GM23338 (cell line): ENCODE measurements at regions not wholly inside any gene's neighbourhood (a gene's known extent, or its start where the extent isn't known, plus 50 kb on each side); places are given as distances from the start of the nearest gene placed in this dataset.
A peak's percentile ranks its signal among the peaks of the same experiment; 100 is the strongest.

Experiments
- ATAC-seq: fragments of 200-7000 bp; cut with Tn5 transposase; 3 replicates; pipeline ENCODE4 v1.9.1; 2020
- DNase-seq: peaks from one replicate; pipeline ENCODE4 v3.0.0-alpha.2; 2015; ENCODE audit warnings: low spot score
- H2AFZ ChIP-seq: fragments of 200-600 bp; sonication (generic); 2 replicates; pipeline ENCODE4 v1.8.0; 2016; ENCODE audit warnings: antibody characterized with exemption, mild to moderate bottlenecking, moderate library complexity
- H3F3A ChIP-seq: fragments of 200-600 bp; sonication (generic); replicated peaks from 2 replicates; pipeline ENCODE4 v1.8.0; 2017; ENCODE audit warnings: antibody characterized with exemption, mixed run types, low read depth
- H3K27ac ChIP-seq: fragments of 200-600 bp; sonication (generic); 2 replicates; pipeline ENCODE4 v1.6.1; 2016; ENCODE audit warnings: low read depth
- H3K27me3 ChIP-seq: fragments of 200-600 bp; sonication (generic); 2 replicates; pipeline ENCODE4 v1.8.0; 2016; ENCODE audit warnings: mild to moderate bottlenecking, mixed run types, moderate library complexity; ENCODE audit not compliant: insufficient read depth
- H3K36me3 ChIP-seq: fragments of 200-600 bp; sonication (generic); 2 replicates; pipeline ENCODE4 v1.8.0; 2016; ENCODE audit warnings: mild to moderate bottlenecking; ENCODE audit not compliant: insufficient read depth
- H3K4me1 ChIP-seq: fragments of 200-600 bp; sonication (generic); 2 replicates; pipeline ENCODE4 v1.8.0; 2016; ENCODE audit warnings: mild to moderate bottlenecking, moderate library complexity; ENCODE audit not compliant: insufficient read depth
- H3K4me2 ChIP-seq: fragments of 200-600 bp; sonication (generic); 2 replicates; pipeline ENCODE4 v1.7.1; 2017; ENCODE audit warnings: mixed run types
- H3K4me3 ChIP-seq: fragments of 200-600 bp; sonication (generic); 2 replicates; pipeline ENCODE4 v1.6.1; 2016; ENCODE audit warnings: mixed run types
- H3K79me2 ChIP-seq: fragments of 200-600 bp; sonication (generic); replicated peaks from 2 replicates; pipeline ENCODE4 v1.8.0; 2017; ENCODE audit warnings: mild to moderate bottlenecking; ENCODE audit not compliant: insufficient read depth
- H3K9me2 ChIP-seq: fragments of 200-600 bp; sonication (generic); 2 replicates; pipeline ENCODE4 v1.8.0; 2017; ENCODE audit not compliant: insufficient read depth
- H4K20me1 ChIP-seq: fragments of 200-600 bp; sonication (generic); replicated peaks from 2 replicates; pipeline ENCODE4 v1.8.0; 2017; ENCODE audit warnings: mild to moderate bottlenecking; ENCODE audit not compliant: insufficient read depth
- H3K27ac Mint-ChIP-seq: 2 replicates; pipeline ENCODE4 v1.8.0; 2020; ENCODE audit warnings: inconsistent platforms, mild to moderate bottlenecking, moderate library complexity, mixed read lengths
- H3K27me3 Mint-ChIP-seq: 3 replicates; pipeline ENCODE4 v1.8.0; 2022; ENCODE audit warnings: low read depth, mild to moderate bottlenecking, moderate library complexity, mixed read lengths, inconsistent platforms; ENCODE audit not compliant: insufficient read depth, poor library complexity
- H3K36me3 Mint-ChIP-seq: 3 replicates; pipeline ENCODE4 v1.8.0; 2021; ENCODE audit warnings: low read depth, mild to moderate bottlenecking, inconsistent platforms, moderate library complexity, mixed read lengths
- H3K4me1 Mint-ChIP-seq: 3 replicates; pipeline ENCODE4 v1.8.0; 2020; ENCODE audit warnings: mild to moderate bottlenecking, inconsistent platforms, mixed read lengths
- H3K4me3 Mint-ChIP-seq: 3 replicates; pipeline ENCODE4 v1.8.0; 2021; ENCODE audit warnings: moderate library complexity, mild to moderate bottlenecking, inconsistent platforms, mixed read lengths
- H3K9me3 Mint-ChIP-seq: 3 replicates; pipeline ENCODE4 v1.8.0; 2020; ENCODE audit warnings: moderate library complexity, mild to moderate bottlenecking, inconsistent platforms, mixed read lengths
- CREB1 ChIP-seq: fragments of 250-450 bp; sonication (Bioruptor Pico); IDR thresholded peaks from 2 replicates; pipeline ENCODE4 v1.5.0; 2020; ENCODE audit warnings: low read depth, mild to moderate bottlenecking, moderate library complexity
- CTCF ChIP-seq, 2 experiments: fragments of 200-600 bp in 1 of 2; sonication (generic) in 1 of 2; conservative IDR thresholded peaks; 2 replicates each; pipeline versions ENCODE4 v1.5.1 to v1.6.1; 2016 to 2017; ENCODE audit warnings: antibody characterized with exemption in 2 of 2, low read depth in 2 of 2, mild to moderate bottlenecking in 2 of 2, moderate library complexity in 1 of 2
- ETS1 ChIP-seq: IDR thresholded peaks from 2 replicates; pipeline ENCODE4 v1.6.1; 2016; ENCODE audit warnings: antibody characterized with exemption
- EZH2phosphoT487 ChIP-seq: fragments of 200-600 bp; sonication (generic); IDR thresholded peaks from one replicate; pipeline ENCODE4 v1.8.1; 2018; ENCODE audit warnings: antibody characterized with exemption; ENCODE audit not compliant: unreplicated experiment
- JUNB ChIP-seq: IDR thresholded peaks from one replicate; pipeline ENCODE4 v1.6.1; 2016; ENCODE audit warnings: antibody characterized with exemption; ENCODE audit not compliant: unreplicated experiment
- NANOG ChIP-seq: IDR thresholded peaks from 2 replicates; pipeline ENCODE4 v1.6.1; 2016; ENCODE audit warnings: antibody characterized with exemption, borderline replicate concordance
- POLR2AphosphoS5 ChIP-seq: IDR thresholded peaks from 2 replicates; pipeline ENCODE4 v1.6.1; 2016; ENCODE audit warnings: antibody characterized with exemption, low read depth
- STAT1 ChIP-seq: IDR thresholded peaks from one replicate; pipeline ENCODE4 v1.6.1; 2016; ENCODE audit warnings: antibody characterized with exemption; ENCODE audit not compliant: unreplicated experiment
- ZNF114 ChIP-seq: fragments of 250-450 bp; sonication (Bioruptor Pico); IDR thresholded peaks from 2 replicates; pipeline ENCODE4 v1.5.0; 2020; ENCODE audit warnings: mild to moderate bottlenecking, moderate library complexity
- ZNF331 ChIP-seq: fragments of 250-450 bp; sonication (Bioruptor Pico); IDR thresholded peaks from 2 replicates; pipeline ENCODE4 v1.5.0; 2020; ENCODE audit warnings: low read depth, mild to moderate bottlenecking, moderate library complexity
- TF ChIP-seq, protein P1 (sequence below): fragments of 250-450 bp; sonication (Bioruptor Pico); IDR thresholded peaks from 2 replicates; pipeline ENCODE4 v1.5.0; 2020; ENCODE audit warnings: mild to moderate bottlenecking, moderate library complexity

DNA sequence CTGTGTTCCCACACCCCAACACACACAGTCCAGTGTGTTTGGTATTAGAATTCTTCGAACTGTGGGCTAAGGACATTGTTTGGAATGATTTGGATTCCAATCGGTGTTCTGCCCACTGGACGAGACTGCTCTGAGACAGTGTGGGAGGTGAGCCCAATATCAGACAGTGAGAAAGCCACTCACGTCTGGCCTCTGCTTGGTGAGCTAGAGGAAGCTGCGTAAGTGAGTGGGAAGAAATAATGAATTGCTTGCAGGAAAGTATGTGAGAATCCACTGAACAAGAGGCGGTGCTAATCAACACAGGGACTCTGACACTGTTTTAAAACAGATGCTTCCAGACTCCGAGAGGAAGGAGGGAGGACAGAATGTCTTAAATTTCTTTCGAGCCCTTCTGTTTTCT is 675.0 kb upstream of the ANKRD30A start (continued):
- no peak for TF ChIP-seq ETS1
- no peak for TF ChIP-seq CREB1 (CRISPR knock-in tag)
- no peak for TF ChIP-seq JUNB
- no peak for TF ChIP-seq EZH2phosphoT487
- TF ChIP-seq STAT1: no peak
- TF ChIP-seq ZNF331 (CRISPR knock-in tag): no peak
- no peak for TF ChIP-seq POLR2AphosphoS5
- no peak for TF ChIP-seq NANOG
- TF ChIP-seq ZNF114 (CRISPR knock-in tag): no peak
- TF ChIP-seq CTCF (conservative IDR thresholded peaks at IDR 0.05; ENCODE audit: low read depth in 2 of 2): no peak

DNA sequence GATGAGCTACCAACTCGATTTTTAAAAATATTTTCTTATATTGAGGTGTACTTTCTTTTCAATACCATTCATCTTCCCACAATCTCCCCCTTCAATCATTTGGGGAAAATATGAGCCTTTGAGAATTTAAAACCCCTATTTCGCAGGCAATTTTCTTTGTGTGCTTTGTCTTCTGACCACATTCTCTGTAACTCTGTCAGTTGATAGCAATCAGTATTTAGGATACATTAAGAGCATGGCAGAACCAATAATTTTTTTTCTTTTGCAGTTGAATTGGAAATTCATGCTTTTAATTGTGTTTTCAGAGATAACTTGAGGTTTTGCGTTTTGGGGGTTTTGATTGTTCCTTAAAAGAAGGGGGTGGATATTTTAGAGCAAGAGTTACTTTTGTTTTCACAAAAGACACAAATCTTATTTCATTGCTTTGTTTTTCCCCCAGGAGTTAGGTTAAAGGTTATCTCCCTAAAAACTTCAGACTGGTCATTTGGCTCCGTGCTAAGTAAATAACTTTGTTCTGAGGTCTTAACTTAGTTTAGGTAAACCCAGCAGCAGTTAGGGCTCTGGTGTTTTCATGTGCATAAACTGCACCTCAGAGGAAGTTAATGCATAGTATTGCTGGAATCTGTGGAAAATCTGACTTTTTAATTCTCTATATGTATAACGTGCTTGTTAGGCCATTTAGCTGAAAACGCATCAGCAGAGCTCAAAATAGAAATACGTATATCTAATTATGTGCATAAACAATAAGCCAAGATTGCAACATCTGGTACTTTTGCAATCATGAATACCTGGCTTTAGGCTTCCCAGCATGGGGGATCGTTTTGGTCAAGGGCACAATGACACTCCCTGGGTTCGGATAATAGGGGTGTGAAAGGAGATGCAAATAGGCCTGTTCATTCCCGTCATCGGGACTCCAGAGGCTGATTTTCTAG is 676.4 kb upstream of the ANKRD30A start:
- Histone ChIP-seq H3K79me2 (no peaks in the 10 kb centered on the region), H3K4me2 (peak overlapping the region; percentile 68), H3K4me3 (peak overlapping the region; percentile 17; the same call in 1 of the 2 replicates), H3K9me2 (no peaks in the 10 kb centered on the region), H3K4me1 (peaks cover 36% of the 10 kb centered on the region), H3K27me3 (no peaks in the 10 kb centered on the region), H4K20me1 (no peaks in the 10 kb centered on the region), H3K27ac (peak overlapping the region; percentile 67), H3K36me3 (no peaks in the 10 kb centered on the region), H3F3A (no peaks in the 10 kb centered on the region), H2AFZ (no peak overlapping the region)
- peak; percentile 94 for ATAC-seq
- peak; percentile 44 for TF ChIP-seq CREB1 (CRISPR knock-in tag)
- TF ChIP-seq, protein P1, sequence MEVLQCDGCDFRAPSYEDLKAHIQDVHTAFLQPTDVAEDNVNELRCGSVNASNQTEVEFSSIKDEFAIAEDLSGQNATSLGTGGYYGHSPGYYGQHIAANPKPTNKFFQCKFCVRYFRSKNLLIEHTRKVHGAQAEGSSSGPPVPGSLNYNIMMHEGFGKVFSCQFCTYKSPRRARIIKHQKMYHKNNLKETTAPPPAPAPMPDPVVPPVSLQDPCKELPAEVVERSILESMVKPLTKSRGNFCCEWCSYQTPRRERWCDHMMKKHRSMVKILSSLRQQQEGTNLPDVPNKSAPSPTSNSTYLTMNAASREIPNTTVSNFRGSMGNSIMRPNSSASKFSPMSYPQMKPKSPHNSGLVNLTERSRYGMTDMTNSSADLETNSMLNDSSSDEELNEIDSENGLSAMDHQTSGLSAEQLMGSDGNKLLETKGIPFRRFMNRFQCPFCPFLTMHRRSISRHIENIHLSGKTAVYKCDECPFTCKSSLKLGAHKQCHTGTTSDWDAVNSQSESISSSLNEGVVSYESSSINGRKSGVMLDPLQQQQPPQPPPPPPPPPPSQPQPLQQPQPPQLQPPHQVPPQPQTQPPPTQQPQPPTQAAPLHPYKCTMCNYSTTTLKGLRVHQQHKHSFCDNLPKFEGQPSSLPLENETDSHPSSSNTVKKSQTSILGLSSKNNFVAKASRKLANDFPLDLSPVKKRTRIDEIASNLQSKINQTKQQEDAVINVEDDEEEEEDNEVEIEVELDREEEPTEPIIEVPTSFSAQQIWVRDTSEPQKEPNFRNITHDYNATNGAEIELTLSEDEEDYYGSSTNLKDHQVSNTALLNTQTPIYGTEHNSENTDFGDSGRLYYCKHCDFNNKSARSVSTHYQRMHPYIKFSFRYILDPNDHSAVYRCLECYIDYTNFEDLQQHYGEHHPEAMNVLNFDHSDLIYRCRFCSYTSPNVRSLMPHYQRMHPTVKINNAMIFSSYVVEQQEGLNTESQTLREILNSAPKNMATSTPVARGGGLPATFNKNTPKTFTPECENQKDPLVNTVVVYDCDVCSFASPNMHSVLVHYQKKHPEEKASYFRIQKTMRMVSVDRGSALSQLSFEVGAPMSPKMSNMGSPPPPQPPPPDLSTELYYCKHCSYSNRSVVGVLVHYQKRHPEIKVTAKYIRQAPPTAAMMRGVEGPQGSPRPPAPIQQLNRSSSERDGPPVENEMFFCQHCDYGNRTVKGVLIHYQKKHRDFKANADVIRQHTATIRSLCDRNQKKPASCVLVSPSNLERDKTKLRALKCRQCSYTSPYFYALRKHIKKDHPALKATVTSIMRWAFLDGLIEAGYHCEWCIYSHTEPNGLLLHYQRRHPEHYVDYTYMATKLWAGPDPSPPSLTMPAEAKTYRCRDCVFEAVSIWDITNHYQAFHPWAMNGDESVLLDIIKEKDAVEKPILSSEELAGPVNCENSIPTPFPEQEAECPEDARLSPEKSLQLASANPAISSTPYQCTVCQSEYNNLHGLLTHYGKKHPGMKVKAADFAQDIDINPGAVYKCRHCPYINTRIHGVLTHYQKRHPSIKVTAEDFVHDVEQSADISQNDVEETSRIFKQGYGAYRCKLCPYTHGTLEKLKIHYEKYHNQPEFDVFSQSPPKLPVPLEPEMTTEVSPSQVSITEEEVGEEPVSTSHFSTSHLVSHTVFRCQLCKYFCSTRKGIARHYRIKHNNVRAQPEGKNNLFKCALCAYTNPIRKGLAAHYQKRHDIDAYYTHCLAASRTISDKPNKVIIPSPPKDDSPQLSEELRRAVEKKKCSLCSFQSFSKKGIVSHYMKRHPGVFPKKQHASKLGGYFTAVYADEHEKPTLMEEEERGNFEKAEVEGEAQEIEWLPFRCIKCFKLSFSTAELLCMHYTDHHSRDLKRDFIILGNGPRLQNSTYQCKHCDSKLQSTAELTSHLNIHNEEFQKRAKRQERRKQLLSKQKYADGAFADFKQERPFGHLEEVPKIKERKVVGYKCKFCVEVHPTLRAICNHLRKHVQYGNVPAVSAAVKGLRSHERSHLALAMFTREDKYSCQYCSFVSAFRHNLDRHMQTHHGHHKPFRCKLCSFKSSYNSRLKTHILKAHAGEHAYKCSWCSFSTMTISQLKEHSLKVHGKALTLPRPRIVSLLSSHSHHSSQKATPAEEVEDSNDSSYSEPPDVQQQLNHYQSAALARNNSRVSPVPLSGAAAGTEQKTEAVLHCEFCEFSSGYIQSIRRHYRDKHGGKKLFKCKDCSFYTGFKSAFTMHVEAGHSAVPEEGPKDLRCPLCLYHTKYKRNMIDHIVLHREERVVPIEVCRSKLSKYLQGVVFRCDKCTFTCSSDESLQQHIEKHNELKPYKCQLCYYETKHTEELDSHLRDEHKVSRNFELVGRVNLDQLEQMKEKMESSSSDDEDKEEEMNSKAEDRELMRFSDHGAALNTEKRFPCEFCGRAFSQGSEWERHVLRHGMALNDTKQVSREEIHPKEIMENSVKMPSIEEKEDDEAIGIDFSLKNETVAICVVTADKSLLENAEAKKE (CRISPR knock-in tag): peak; percentile 11; the same call in 1 of the 2 replicates
- TF ChIP-seq NANOG: peak; percentile 80
- no peak for TF ChIP-seq CTCF (conservative IDR thresholded peaks at IDR 0.05; ENCODE audit: low read depth in 2 of 2)
- Mint-ChIP-seq H3K27me3 (no peaks in the 10 kb centered on the region), H3K4me3 (peak overlapping the region; percentile 45), H3K36me3 (peaks cover 17% of the 10 kb centered on the region; the same call in 2 of the 3 replicates), H3K9me3 (peaks cover 15% of the 10 kb centered on the region; the same call in 2 of the 3 replicates), H3K27ac (peak overlapping the region; percentile 87), H3K4me1 (peaks cover 37% of the 10 kb centered on the region)
- peak; percentile 83 for DNase-seq
